HG03432 (cell line): ENCODE measurements at regions not wholly inside any gene's neighbourhood (a gene's known extent, or its start where the extent isn't known, plus 50 kb on each side); places are given as distances from the start of the nearest gene placed in this dataset.

Source experiments
- ATAC-seq: cut with Tn5 transposase; IDR thresholded peaks from one replicate; pipeline ENCODE4 v1.9.1; 2021; ENCODE audit warnings: mild to moderate bottlenecking, moderate library complexity; ENCODE audit not compliant: unreplicated experiment

GRCh38 chr6:139649732-139650131 lies 275.3 kb upstream of the CITED2 start:
- ATAC-seq, result no peak

- ATAC-seq, result no peak
Observed at GRCh38 chr6:139649128-139649527, 274.7 kb upstream of the CITED2 start.

- no peak for ATAC-seq
Observed at GRCh38 chr6:139648430-139649000, 274.1 kb upstream of the CITED2 start.

- no peak for ATAC-seq
Observed at GRCh38 chr6:139647841-139648240, 273.4 kb upstream of the CITED2 start.

GRCh38 chr6:139647016-139647415 lies 272.6 kb upstream of the CITED2 start:
- ATAC-seq, result no peak

- no peak for ATAC-seq
Observed at GRCh38 chr6:139644821-139645220, 270.4 kb upstream of the CITED2 start.

- ATAC-seq, result no peak
Observed at GRCh38 chr6:139643986-139644385, 269.5 kb upstream of the CITED2 start.

- ATAC-seq, result no peak
Observed at GRCh38 chr6:139642346-139642745, 267.9 kb upstream of the CITED2 start.

GRCh38 chr6:139641376-139641775 lies 266.9 kb upstream of the CITED2 start:
- ATAC-seq, result no peak

- no peak for ATAC-seq
Observed at GRCh38 chr6:139640921-139641320, 266.5 kb upstream of the CITED2 start.

- peak; percentile 97 for ATAC-seq
Observed at GRCh38 chr6:139640448-139640847, 266.0 kb upstream of the CITED2 start.

- no peak for ATAC-seq
Observed at GRCh38 chr6:139639507-139639906, 265.1 kb upstream of the CITED2 start.

- ATAC-seq, result no peak
Observed at GRCh38 chr6:139638179-139638941, 263.9 kb upstream of the CITED2 start.

- no peak for ATAC-seq
Observed at GRCh38 chr6:139637766-139638165, 263.3 kb upstream of the CITED2 start.

- ATAC-seq, result no peak
Observed at GRCh38 chr6:139636391-139636790, 261.9 kb upstream of the CITED2 start.

- ATAC-seq, result no peak
Observed at GRCh38 chr6:139635401-139636130, 261.1 kb upstream of the CITED2 start.

- ATAC-seq, result no peak
Observed at GRCh38 chr6:139632840-139633239, 258.4 kb upstream of the CITED2 start.

- no peak for ATAC-seq
Observed at GRCh38 chr6:139628270-139628669, 253.8 kb upstream of the CITED2 start.

GRCh38 chr6:139627091-139627490 lies 252.6 kb upstream of the CITED2 start:
- ATAC-seq, result no peak

GRCh38 chr6:139625998-139626975 lies 251.8 kb upstream of the CITED2 start:
- no peak for ATAC-seq
